ENCODE measurements at regions not wholly inside any gene's neighbourhood (a gene's known extent, or its start where the extent isn't known, plus 50 kb on each side); places are given as distances from the start of the nearest gene placed in this dataset.

- intact Hi-C loops (cut with DNase I) = no loop called here
- DNase-seq (ENCODE audit: low spot score) = no peak
- H3K4me1 ChIP-seq (replicated peaks) = no peaks in the 10 kb centered on the region
- no peaks in the 10 kb centered on the region for H3K36me3 ChIP-seq
- no peak overlapping the region for H3K4me3 ChIP-seq
- no peak overlapping the region for H3K27ac ChIP-seq
- H3K9me3 ChIP-seq = no peaks in the 10 kb centered on the region
- TF ChIP-seq, protein P1, sequence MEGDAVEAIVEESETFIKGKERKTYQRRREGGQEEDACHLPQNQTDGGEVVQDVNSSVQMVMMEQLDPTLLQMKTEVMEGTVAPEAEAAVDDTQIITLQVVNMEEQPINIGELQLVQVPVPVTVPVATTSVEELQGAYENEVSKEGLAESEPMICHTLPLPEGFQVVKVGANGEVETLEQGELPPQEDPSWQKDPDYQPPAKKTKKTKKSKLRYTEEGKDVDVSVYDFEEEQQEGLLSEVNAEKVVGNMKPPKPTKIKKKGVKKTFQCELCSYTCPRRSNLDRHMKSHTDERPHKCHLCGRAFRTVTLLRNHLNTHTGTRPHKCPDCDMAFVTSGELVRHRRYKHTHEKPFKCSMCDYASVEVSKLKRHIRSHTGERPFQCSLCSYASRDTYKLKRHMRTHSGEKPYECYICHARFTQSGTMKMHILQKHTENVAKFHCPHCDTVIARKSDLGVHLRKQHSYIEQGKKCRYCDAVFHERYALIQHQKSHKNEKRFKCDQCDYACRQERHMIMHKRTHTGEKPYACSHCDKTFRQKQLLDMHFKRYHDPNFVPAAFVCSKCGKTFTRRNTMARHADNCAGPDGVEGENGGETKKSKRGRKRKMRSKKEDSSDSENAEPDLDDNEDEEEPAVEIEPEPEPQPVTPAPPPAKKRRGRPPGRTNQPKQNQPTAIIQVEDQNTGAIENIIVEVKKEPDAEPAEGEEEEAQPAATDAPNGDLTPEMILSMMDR (IDR thresholded peaks at IDR 0.05) = no peak
- TF ChIP-seq POLR2AphosphoS5 (IDR thresholded peaks at IDR 0.05) = no peak
- no peaks in the 10 kb centered on the region for H3K27me3 ChIP-seq (replicated peaks; ENCODE audit: insufficient read depth)
- WGBS = 78% methylated on average over 4 of the region's 4 CpGs
These were observed 101.8 kb upstream of the RET start for GRCh38 chr10:42975005-42975493.

DNA sequence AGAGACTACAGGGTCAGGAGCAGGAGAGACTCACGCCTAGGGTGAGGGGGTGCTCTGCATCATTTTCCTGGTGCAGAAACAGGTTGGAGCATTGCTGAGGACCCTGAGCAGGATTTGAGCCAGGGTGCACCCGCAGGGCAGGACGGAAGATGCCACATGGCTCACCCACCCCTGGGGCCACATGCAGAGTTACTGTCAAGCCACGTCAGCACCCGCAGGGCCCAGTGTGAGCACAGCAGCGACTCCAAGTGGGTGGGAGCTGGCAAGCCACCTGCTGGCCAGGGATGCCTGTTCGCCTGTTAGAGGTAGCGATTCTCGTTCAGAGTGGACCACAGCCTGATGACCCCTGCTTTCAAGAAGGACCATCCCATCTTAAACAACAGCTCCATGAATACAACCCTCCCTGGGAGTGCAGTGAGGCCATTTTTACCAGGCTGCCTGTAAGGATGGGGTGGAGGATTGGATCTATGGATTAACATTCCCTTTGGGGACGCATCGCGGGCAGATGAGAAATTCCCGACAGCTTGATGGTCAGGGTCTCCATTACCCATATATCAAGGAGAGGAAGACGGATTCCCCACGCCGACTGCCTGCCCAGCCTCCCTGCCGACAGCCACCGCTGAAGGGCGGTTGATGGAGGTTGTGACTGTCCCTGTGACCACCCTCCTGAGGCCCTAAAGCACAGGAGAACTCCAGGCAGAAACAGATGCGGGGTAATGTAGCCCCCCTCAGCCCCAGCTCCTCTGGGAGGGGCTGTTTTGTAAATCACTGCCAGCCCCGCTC is 101.1 kb upstream of the RET start:
- no peak for DNase-seq (ENCODE audit: low spot score)
- H3K4me1 ChIP-seq (replicated peaks) = no peaks in the 10 kb centered on the region
- intact Hi-C loops (cut with DNase I) = no loop called here
- no peaks in the 10 kb centered on the region for H3K9me3 ChIP-seq
- TF ChIP-seq POLR2A (IDR thresholded peaks at IDR 0.05) (no peak), POLR2AphosphoS5 (IDR thresholded peaks at IDR 0.05) (no peak)
- TF ChIP-seq, protein P1 (IDR thresholded peaks at IDR 0.05) = no peak
- 90% methylated on average over 16 of the region's 21 CpGs for WGBS
- H3K27ac ChIP-seq = no peak overlapping the region
- no peaks in the 10 kb centered on the region for H3K27me3 ChIP-seq (replicated peaks; ENCODE audit: insufficient read depth)
- no peaks in the 10 kb centered on the region for H3K36me3 ChIP-seq
- H3K4me3 ChIP-seq = no peak overlapping the region

DNA sequence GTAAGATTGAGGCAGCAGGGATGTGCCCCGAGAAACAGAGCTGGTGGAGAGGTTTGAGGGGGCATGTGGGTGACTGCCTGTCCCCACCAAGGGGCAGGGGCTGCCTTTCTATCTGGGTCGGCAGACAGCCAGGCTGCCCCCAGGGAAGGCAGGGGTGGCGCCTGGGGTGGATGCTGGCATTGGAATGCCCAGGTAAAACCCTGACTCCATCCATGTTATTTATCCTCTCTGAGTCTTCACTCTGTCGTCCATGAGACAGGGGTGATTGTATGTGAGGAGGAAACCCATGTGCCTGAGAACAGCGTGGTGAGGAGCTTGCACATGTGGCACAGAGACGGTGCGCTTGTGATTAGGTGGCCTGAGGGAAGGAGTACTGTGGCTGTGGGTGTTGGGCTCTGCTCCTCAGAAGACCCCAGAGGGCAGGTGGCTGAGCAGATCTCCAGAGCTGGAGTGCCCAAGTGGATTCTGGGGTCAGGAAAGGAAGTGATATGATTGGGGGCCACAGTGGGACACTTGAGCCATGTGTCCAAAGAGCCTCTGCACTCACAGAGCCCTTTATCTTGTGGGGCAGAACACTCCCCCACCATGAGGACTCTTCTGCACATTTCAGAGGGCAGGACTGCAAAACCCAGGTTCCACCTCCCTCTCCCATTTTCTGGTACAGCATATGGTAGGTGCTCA is 100.4 kb upstream of the RET start:
- WGBS = 82% methylated on average over 7 of the region's 7 CpGs
- H3K27ac ChIP-seq = no peak overlapping the region

GRCh38 chr10:42977032-42977416 is 99.8 kb upstream of the RET start:
- Histone ChIP-seq H3K4me3 (no peak overlapping the region), H3K27ac (no peak overlapping the region), H3K9me3 (no peaks in the 10 kb centered on the region), H3K27me3 (replicated peaks; ENCODE audit: insufficient read depth) (no peaks in the 10 kb centered on the region), H3K4me1 (replicated peaks) (no peaks in the 10 kb centered on the region), H3K36me3 (no peaks in the 10 kb centered on the region)
- WGBS = 78% methylated on average over 5 of the region's 5 CpGs
- no peak for DNase-seq (ENCODE audit: low spot score)
- TF ChIP-seq POLR2A (IDR thresholded peaks at IDR 0.05) = no peak
- TF ChIP-seq, protein P1 (IDR thresholded peaks at IDR 0.05) = no peak
- no peak for TF ChIP-seq POLR2AphosphoS5 (IDR thresholded peaks at IDR 0.05)
- intact Hi-C loops (cut with DNase I) = no loop called here

More for the DNA sequence above, 100.4 kb upstream of the RET start:
- Histone ChIP-seq H3K4me1 (replicated peaks) (no peaks in the 10 kb centered on the region), H3K27me3 (replicated peaks; ENCODE audit: insufficient read depth) (no peaks in the 10 kb centered on the region), H3K9me3 (no peaks in the 10 kb centered on the region), H3K4me3 (no peak overlapping the region), H3K36me3 (no peaks in the 10 kb centered on the region)
- DNase-seq (ENCODE audit: low spot score) = no peak
- TF ChIP-seq, protein P1 (IDR thresholded peaks at IDR 0.05) = no peak
- TF ChIP-seq POLR2AphosphoS5 (IDR thresholded peaks at IDR 0.05) (no peak), POLR2A (IDR thresholded peaks at IDR 0.05) (no peak)
- intact Hi-C loops (cut with DNase I) = no loop called here

Data from prostate gland (tissue), 2 donors.